ENCODE measurements at regions not wholly inside any gene's neighbourhood (a gene's known extent, or its start where the extent isn't known, plus 50 kb on each side); places are given as distances from the start of the nearest gene placed in this dataset.

DNA sequence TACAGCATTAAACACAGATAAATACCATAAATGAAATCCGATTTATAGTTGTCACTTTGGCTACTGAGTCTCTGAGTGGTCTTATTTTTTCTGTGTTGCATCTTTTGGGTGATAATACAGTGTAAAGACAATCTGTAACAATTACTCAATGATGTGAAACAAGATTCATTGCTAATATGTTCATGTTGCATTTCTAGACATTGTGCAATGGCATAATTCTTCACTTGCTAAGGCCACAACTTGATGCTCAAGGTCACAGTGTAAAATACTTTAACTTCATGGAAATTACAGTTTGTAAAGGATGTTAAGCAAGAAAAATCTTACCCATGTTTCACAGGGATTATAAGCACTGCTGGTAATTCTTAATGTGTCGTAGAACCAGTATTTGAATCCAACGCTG lies 74.9 kb upstream of the SMLR1 start:
- Histone ChIP-seq H3K9me3 (no peaks in the 10 kb centered on the region), H3K36me3 (no peaks in the 10 kb centered on the region), H3K27ac (no peak overlapping the region), H3K27me3 (replicated peaks; ENCODE audit: insufficient read depth) (no peaks in the 10 kb centered on the region), H3K4me3 (no peak overlapping the region), H3K4me1 (replicated peaks) (no peaks in the 10 kb centered on the region)
- intact Hi-C loops (cut with DNase I), result no loop called here
- WGBS, result 93% methylated on average over 3 of the region's 3 CpGs
- no peak for TF ChIP-seq POLR2AphosphoS5 (IDR thresholded peaks at IDR 0.05)
- no peak for TF ChIP-seq CTCF (IDR thresholded peaks at IDR 0.05)
- no peak for TF ChIP-seq POLR2A (IDR thresholded peaks at IDR 0.05)
- DNase-seq (ENCODE audit: low spot score), result no peak

GRCh38 chr6:130754786-130755367 lies 72.3 kb upstream of the SMLR1 start:
- intact Hi-C loops (cut with DNase I), result no loop called here
- no peaks in the 10 kb centered on the region for H3K4me1 ChIP-seq (replicated peaks)
- 93% methylated on average over 3 of the region's 3 CpGs for WGBS
- H3K27ac ChIP-seq, result no peak overlapping the region
- H3K9me3 ChIP-seq, result no peaks in the 10 kb centered on the region
- no peaks in the 10 kb centered on the region for H3K36me3 ChIP-seq
- TF ChIP-seq POLR2AphosphoS5 (IDR thresholded peaks at IDR 0.05), result no peak
- H3K27me3 ChIP-seq (replicated peaks; ENCODE audit: insufficient read depth), result no peaks in the 10 kb centered on the region
- H3K4me3 ChIP-seq, result no peak overlapping the region
- no peak for DNase-seq (ENCODE audit: low spot score)

GRCh38 chr6:130755368-130756034 lies 71.7 kb upstream of the SMLR1 start:
- Histone ChIP-seq H3K9me3 (no peaks in the 10 kb centered on the region), H3K27me3 (replicated peaks; ENCODE audit: insufficient read depth) (no peaks in the 10 kb centered on the region), H3K36me3 (no peaks in the 10 kb centered on the region), H3K4me3 (no peak overlapping the region), H3K4me1 (replicated peaks) (no peaks in the 10 kb centered on the region), H3K27ac (no peak overlapping the region)
- no peak for DNase-seq (ENCODE audit: low spot score)
- intact Hi-C loops (cut with DNase I), result no loop called here
- TF ChIP-seq POLR2A (IDR thresholded peaks at IDR 0.05) (no peak), POLR2AphosphoS5 (IDR thresholded peaks at IDR 0.05) (no peak), CTCF (IDR thresholded peaks at IDR 0.05) (no peak)
- WGBS, result 86% methylated on average over 5 of the region's 5 CpGs

- H3K27me3 ChIP-seq (replicated peaks; ENCODE audit: insufficient read depth), result no peaks in the 10 kb centered on the region
- H3K9me3 ChIP-seq, result no peaks in the 10 kb centered on the region
- DNase-seq (ENCODE audit: low spot score), result no peak
- H3K36me3 ChIP-seq, result no peaks in the 10 kb centered on the region
- H3K4me3 ChIP-seq, result no peak overlapping the region
- no peaks in the 10 kb centered on the region for H3K4me1 ChIP-seq (replicated peaks)
- 27% methylated on average over 1 of the region's 1 CpG for WGBS
- no peak for TF ChIP-seq POLR2AphosphoS5 (IDR thresholded peaks at IDR 0.05)
- TF ChIP-seq CTCF (IDR thresholded peaks at IDR 0.05), result no peak
- no peak for TF ChIP-seq POLR2A (IDR thresholded peaks at IDR 0.05)
- H3K27ac ChIP-seq, result no peak overlapping the region
- intact Hi-C loops (cut with DNase I), result no loop called here
Observed at GRCh38 chr6:130756824-130757223, 70.4 kb upstream of the SMLR1 start.

GRCh38 chr6:130758813-130759212 lies 68.4 kb upstream of the SMLR1 start:
- no peaks in the 10 kb centered on the region for H3K27me3 ChIP-seq (replicated peaks; ENCODE audit: insufficient read depth)

More at GRCh38 chr6:130758813-130759212, 68.4 kb upstream of the SMLR1 start:
- TF ChIP-seq POLR2AphosphoS5 (IDR thresholded peaks at IDR 0.05), result no peak
- no peak for TF ChIP-seq CTCF (IDR thresholded peaks at IDR 0.05)
- no peak for TF ChIP-seq POLR2A (IDR thresholded peaks at IDR 0.05)
- 88% methylated on average over 3 of the region's 3 CpGs for WGBS
- no peaks in the 10 kb centered on the region for H3K9me3 ChIP-seq
- no peak overlapping the region for H3K27ac ChIP-seq
- intact Hi-C loops (cut with DNase I), result no loop called here
- DNase-seq (ENCODE audit: low spot score), result no peak
- H3K36me3 ChIP-seq, result no peaks in the 10 kb centered on the region
- no peak overlapping the region for H3K4me3 ChIP-seq
- no peaks in the 10 kb centered on the region for H3K4me1 ChIP-seq (replicated peaks)

All from prostate gland (tissue), 2 donors.